Thyroid gland (tissue), 4 donors: ENCODE measurements at regions not wholly inside any gene's neighbourhood (a gene's known extent, or its start where the extent isn't known, plus 50 kb on each side); places are given as distances from the start of the nearest gene placed in this dataset.

Experiments used
- CTCF ChIP-seq, 6 experiments: fragments of 200-600 bp in 3 of 6; fragments of 450-650 bp in 3 of 6; sonication (generic) in 3 of 6; IDR thresholded peaks; one replicate each; pipeline ENCODE4 v1.5.1; 2016 to 2019; ENCODE audit warnings: antibody characterized with exemption in 6 of 6, mild to moderate bottlenecking in 2 of 6, inconsistent platforms in 1 of 6, moderate library complexity in 1 of 6
- POLR2A ChIP-seq, 2 donors: fragments of 450-650 bp; IDR thresholded peaks; one replicate each; pipeline ENCODE4 v1.6.1; 2017; ENCODE audit warnings: antibody characterized with exemption in 2 of 2, mild to moderate bottlenecking in 2 of 2, moderate library complexity in 1 of 2

- no peak for TF ChIP-seq CTCF (IDR thresholded peaks at IDR 0.05)
- no peak for TF ChIP-seq POLR2A (IDR thresholded peaks at IDR 0.05)
Measured at GRCh38 chr6:19279273-19279684, 557.9 kb upstream of the ID4 start.
